RWPE2 (cell line): ENCODE measurements at regions not wholly inside any gene's neighbourhood (a gene's known extent, or its start where the extent isn't known, plus 50 kb on each side); places are given as distances from the start of the nearest gene placed in this dataset.

Experiments used
- ATAC-seq: fragments of 200-7000 bp; cut with Tn5 transposase; 3 replicates; pipeline ENCODE4 v1.9.1; 2021; ENCODE audit warnings: low read depth
- DNase-seq: peaks from one replicate; pipeline ENCODE4 v3.0.0-alpha.2; 2020; ENCODE audit warnings: low spot score
- H3K27ac ChIP-seq: fragments of 450-650 bp; 2 replicates; pipeline ENCODE4 v1.5.1; 2017; ENCODE audit warnings: mild to moderate bottlenecking; ENCODE audit not compliant: poor library complexity, severe bottlenecking
- H3K27me3 ChIP-seq: fragments of 250-450 bp; sonication (Bioruptor Pico); 2 replicates; pipeline ENCODE4 v1.5.1; 2021; ENCODE audit warnings: mild to moderate bottlenecking, moderate library complexity; ENCODE audit not compliant: insufficient read depth, poor library complexity, severe bottlenecking
- H3K36me3 ChIP-seq: fragments of 250-450 bp; sonication (Bioruptor Pico); 2 replicates; pipeline ENCODE4 v1.5.1; 2020; ENCODE audit warnings: low read depth, mild to moderate bottlenecking, moderate library complexity
- H3K4me1 ChIP-seq: fragments of 250-450 bp; sonication (Bioruptor Pico); 2 replicates; pipeline ENCODE4 v1.5.1; 2021; ENCODE audit warnings: mild to moderate bottlenecking, moderate library complexity; ENCODE audit not compliant: insufficient read depth, poor library complexity, severe bottlenecking
- H3K4me3 ChIP-seq: fragments of 250-450 bp; sonication (Bioruptor Pico); 2 replicates; pipeline ENCODE4 v1.5.1; 2021; ENCODE audit warnings: mild to moderate bottlenecking, moderate library complexity; ENCODE audit not compliant: severe bottlenecking
- H3K9me3 ChIP-seq: fragments of 250-450 bp; sonication (Bioruptor Pico); 2 replicates; pipeline ENCODE4 v1.5.1; 2021; ENCODE audit warnings: mild to moderate bottlenecking, moderate library complexity; ENCODE audit not compliant: severe bottlenecking
- TF ChIP-seq, protein P1 (sequence below): fragments of 450-650 bp; IDR thresholded peaks from one replicate; pipeline ENCODE4 v1.5.1; 2017; ENCODE audit warnings: mild to moderate bottlenecking, moderate library complexity; ENCODE audit not compliant: poor library complexity, severe bottlenecking

DNA sequence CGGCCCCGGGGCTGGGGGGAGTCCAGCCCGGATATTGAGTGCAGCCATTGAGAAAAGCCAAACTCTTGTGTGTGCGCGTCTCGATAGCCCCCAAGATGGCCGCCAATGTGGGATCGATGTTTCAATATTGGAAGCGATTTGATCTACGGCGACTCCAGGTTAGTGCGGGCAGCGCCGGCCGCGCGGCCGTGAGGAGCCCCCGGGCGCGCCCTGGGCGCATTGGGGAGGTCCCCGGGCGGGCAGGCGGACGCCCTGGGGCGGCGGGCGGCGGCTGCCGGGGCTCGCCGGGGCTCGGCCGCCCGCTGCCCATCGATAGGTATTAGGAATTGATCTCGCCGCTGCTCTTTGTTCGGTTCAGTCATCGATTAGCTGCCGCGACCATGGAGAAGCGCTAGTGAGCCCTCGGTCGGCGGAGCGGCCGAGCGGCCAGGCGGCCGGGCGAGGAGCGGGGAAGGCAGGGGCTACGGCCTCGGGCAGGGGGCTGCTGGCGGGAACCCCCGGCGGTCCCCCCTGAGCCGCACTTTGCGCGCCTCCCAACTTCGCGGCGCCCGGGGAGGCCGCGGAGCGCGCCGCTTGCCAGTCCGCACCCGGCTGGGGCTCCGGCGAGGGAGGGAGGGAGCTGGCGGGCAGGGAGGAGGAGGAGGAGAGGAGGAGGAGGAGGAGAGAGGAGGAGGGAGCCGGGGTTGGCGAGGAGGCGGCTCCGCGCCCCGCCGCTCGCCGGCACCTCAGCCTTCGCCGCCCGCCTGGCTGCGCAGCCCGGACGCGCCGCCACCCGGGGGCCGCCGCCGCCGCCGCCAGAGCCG lies 113.9 kb upstream of the MYL2 start, which contains the start of gene CUX2:
Gene CUX2, plus strand, starts transcription at position 83 of the 803 bp plus-strand sequence.
- DNase-seq (peak; percentile 68), ATAC-seq (peak; percentile 66)
- Histone ChIP-seq H3K36me3 (peaks cover 8% of the 10 kb centered on the region), H3K4me1 (no peaks in the 10 kb centered on the region), H3K4me3 (peak within 1 kb of the TSS; percentile 97), H3K9me3 (no peaks in the 10 kb centered on the region), H3K27ac (peak within 1 kb of the TSS; percentile 70), H3K27me3 (peaks cover 5% of the 10 kb centered on the region)
- TF ChIP-seq, protein P1, sequence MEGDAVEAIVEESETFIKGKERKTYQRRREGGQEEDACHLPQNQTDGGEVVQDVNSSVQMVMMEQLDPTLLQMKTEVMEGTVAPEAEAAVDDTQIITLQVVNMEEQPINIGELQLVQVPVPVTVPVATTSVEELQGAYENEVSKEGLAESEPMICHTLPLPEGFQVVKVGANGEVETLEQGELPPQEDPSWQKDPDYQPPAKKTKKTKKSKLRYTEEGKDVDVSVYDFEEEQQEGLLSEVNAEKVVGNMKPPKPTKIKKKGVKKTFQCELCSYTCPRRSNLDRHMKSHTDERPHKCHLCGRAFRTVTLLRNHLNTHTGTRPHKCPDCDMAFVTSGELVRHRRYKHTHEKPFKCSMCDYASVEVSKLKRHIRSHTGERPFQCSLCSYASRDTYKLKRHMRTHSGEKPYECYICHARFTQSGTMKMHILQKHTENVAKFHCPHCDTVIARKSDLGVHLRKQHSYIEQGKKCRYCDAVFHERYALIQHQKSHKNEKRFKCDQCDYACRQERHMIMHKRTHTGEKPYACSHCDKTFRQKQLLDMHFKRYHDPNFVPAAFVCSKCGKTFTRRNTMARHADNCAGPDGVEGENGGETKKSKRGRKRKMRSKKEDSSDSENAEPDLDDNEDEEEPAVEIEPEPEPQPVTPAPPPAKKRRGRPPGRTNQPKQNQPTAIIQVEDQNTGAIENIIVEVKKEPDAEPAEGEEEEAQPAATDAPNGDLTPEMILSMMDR, result no peak

DNA sequence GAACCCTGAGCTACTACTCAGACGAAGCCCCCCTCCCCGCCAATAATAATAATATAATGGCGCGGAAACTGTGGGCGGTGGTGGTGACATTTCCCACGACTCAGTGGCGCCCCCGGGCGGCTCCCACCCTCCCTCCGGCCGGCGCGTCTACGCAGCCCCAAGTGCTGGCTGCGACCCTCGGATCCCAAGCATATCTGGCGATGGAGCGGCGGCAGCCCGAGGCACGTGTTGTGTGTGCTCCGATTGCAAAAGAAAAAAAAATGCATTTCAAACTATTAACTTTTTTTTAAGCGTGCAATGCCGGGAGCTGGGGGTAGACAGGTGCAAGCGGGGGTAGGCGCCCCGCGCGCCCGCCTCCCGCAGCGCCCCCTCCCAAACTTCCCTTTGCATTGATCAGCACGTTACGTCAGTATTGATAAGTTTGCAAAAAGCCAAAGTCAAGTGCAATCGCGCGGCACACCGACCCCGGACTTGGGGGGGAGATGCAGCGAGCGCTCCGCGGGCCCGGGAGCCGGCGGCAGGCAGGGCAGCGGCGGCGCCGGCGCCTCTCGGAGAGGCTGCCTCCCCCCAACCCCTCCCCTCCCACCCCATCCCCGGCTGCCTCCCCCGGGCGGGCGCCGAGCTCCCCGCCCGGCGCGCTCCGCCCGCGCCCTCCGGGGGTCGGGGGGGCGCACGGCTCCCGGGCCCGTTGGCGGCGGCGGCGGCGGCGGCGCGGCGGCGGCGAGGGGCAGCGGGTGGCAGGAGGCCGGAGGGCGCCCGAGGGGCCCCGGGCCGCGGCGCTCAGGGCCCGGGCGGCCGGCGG lies 113.1 kb upstream of the MYL2 start:
- peak overlapping the region; percentile 97 for H3K4me3 ChIP-seq
- ATAC-seq (no peak), DNase-seq (peak; percentile 26)
- H3K4me1 ChIP-seq, result no peaks in the 10 kb centered on the region
- TF ChIP-seq, protein P1, result peak; percentile 79
- H3K36me3 ChIP-seq, result peaks cover 5% of the 10 kb centered on the region
- H3K27ac ChIP-seq, result peak overlapping the region; percentile 70
- no peaks in the 10 kb centered on the region for H3K9me3 ChIP-seq
- H3K27me3 ChIP-seq, result peaks cover 5% of the 10 kb centered on the region

DNA sequence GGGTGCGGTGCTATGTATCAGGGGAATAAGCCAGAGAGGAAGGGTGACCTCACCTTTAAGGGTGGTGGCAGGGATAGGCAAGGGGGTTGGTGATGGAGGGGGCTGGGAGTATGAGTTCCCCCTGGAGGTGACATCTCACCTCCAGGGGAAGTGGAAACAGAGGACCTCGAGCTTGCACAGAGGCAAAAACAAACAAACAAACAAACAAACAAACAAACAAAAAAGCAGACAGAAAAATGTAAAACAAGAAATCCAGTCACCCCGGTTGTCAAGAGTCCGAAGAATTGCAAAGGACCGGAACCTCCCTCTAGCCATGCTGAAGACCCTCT lies 112.2 kb upstream of the MYL2 start:
- DNase-seq (peak; percentile 4), ATAC-seq (no peak)
- H3K4me3 ChIP-seq, result no peak overlapping the region
- no peaks in the 10 kb centered on the region for H3K9me3 ChIP-seq
- H3K36me3 ChIP-seq, result no peaks in the 10 kb centered on the region
- no peak overlapping the region for H3K27ac ChIP-seq
- H3K4me1 ChIP-seq, result no peaks in the 10 kb centered on the region
- TF ChIP-seq, protein P1, result no peak
- peaks cover 5% of the 10 kb centered on the region for H3K27me3 ChIP-seq

DNA sequence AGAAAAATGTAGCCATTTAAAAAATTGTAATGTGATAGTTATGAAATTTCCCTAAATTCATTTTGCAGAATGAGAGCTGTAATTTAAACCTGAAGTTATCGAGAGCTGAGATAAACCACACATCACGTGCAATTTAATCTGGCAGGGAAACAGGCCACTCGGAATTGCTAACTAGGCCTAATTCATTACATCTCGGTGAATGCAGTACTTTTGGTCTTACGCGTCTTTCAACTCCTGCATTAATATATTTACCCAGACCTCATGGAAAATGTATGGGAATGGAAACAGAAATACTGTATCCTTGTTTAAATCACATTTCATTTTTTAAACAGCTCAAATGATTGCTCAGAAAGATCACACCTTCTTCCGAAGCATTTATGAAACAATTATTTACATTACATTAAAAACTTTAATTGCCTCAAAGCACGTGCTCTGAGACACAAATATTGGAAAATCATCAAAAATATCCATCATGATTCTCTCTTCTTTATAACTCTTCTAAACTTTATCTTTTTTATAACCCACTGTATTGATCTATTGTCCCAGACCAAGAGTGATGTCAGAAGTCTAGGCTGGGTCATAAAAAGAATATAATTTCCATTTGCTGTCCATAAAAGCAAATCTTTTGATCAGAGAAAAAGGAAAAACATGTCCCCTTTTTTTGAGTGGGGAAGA lies 111.7 kb upstream of the MYL2 start:
- no peak for DNase-seq
- no peak overlapping the region for H3K27ac ChIP-seq
- no peaks in the 10 kb centered on the region for H3K36me3 ChIP-seq
- no peaks in the 10 kb centered on the region for H3K9me3 ChIP-seq
- TF ChIP-seq, protein P1, result no peak
- no peak overlapping the region for H3K4me3 ChIP-seq
- no peak for ATAC-seq
- H3K27me3 ChIP-seq, result peaks cover 5% of the 10 kb centered on the region
- no peaks in the 10 kb centered on the region for H3K4me1 ChIP-seq
